IMR-90 (cell line): ENCODE measurements at regions not wholly inside any gene's neighbourhood (a gene's known extent, or its start where the extent isn't known, plus 50 kb on each side); places are given as distances from the start of the nearest gene placed in this dataset.

Experiments used
- BHLHE40 ChIP-seq: fragments of 150-350 bp; IDR thresholded peaks from 2 replicates; pipeline ENCODE4 v1.6.1; 2016; ENCODE audit warnings: mild to moderate bottlenecking, low read depth, low read length
- CTCF ChIP-seq: conservative IDR thresholded peaks from 2 replicates; pipeline ENCODE4 v1.5.1; 2012; ENCODE audit warnings: mild to moderate bottlenecking, low read depth, low read length, improper control_type of control experiment
- MAZ ChIP-seq: IDR thresholded peaks from 2 replicates; pipeline ENCODE4 v1.6.1; 2012; ENCODE audit warnings: low read depth, mild to moderate bottlenecking, low read length, improper control_type of control experiment, moderate library complexity, borderline replicate concordance
- MXI1 ChIP-seq: IDR thresholded peaks from 2 replicates; pipeline ENCODE4 v1.6.1; 2012; ENCODE audit warnings: low read depth, mild to moderate bottlenecking, low read length, moderate library complexity, borderline replicate concordance
- POLR2A ChIP-seq: IDR thresholded peaks from 2 replicates; pipeline ENCODE4 v1.6.1; 2012; ENCODE audit warnings: mild to moderate bottlenecking, low read depth, low read length
- RAD21 ChIP-seq: IDR thresholded peaks from 2 replicates; pipeline ENCODE4 v1.6.1; 2012; ENCODE audit warnings: low read length, improper control_type of control experiment
- RCOR1 ChIP-seq: IDR thresholded peaks from 2 replicates; pipeline ENCODE4 v1.6.1; 2012; ENCODE audit warnings: mild to moderate bottlenecking, low read length, improper control_type of control experiment; ENCODE audit not compliant: insufficient replicate concordance
- RFX5 ChIP-seq: IDR thresholded peaks from 2 replicates; pipeline ENCODE4 v1.8.0; 2012; ENCODE audit warnings: low read depth, mild to moderate bottlenecking, low read length, moderate library complexity
- SMC3 ChIP-seq: fragments of 150-350 bp; IDR thresholded peaks from 2 replicates; pipeline ENCODE4 v1.6.1; 2016; ENCODE audit warnings: low read depth, mild to moderate bottlenecking, antibody characterized with exemption, low read length, moderate library complexity
- USF2 ChIP-seq: fragments of 150-350 bp; IDR thresholded peaks from 2 replicates; pipeline ENCODE4 v1.6.1; 2017; ENCODE audit warnings: mild to moderate bottlenecking, antibody characterized with exemption, low read length, low read depth

GRCh38 chr6:130647246-130647645 lies 180.0 kb upstream of the SMLR1 start:
- no peak for TF ChIP-seq SMC3
- TF ChIP-seq CTCF = no peak
- TF ChIP-seq POLR2A = no peak
- no peak for TF ChIP-seq RAD21
- no peak for TF ChIP-seq USF2
- no peak for TF ChIP-seq RCOR1
- no peak for TF ChIP-seq BHLHE40
- TF ChIP-seq RFX5 = no peak
- no peak for TF ChIP-seq MAZ
- TF ChIP-seq MXI1 = no peak
